Psoas muscle (tissue), 7 donors: ENCODE measurements at regions not wholly inside any gene's neighbourhood (a gene's known extent, or its start where the extent isn't known, plus 50 kb on each side); places are given as distances from the start of the nearest gene placed in this dataset.

Source experiments
- ATAC-seq, 4 donors: fragments of 200-7000 bp; cut with Tn5 transposase; one replicate each; pipeline ENCODE4 v1.9.1; 2020; ENCODE audit warnings: moderate library complexity in 3 of 4, mild to moderate bottlenecking in 2 of 4
- DNase-seq, 2 donors: peaks; one replicate each; pipeline ENCODE4 v3.0.0-alpha.2; 2020
- H3K27ac ChIP-seq: fragments of 200-600 bp; one replicate; pipeline ENCODE4 v1.8.0; 2022
- H3K27me3 ChIP-seq, 3 donors: fragments of 200-600 bp in 1 of 3; one replicate each; pipeline versions ENCODE4 v1.6.1 to v1.8.0; 2013 to 2022; ENCODE audit warnings: low read length in 2 of 3, mild to moderate bottlenecking in 2 of 3, moderate library complexity in 1 of 3; ENCODE audit not compliant: insufficient read depth in 3 of 3
- H3K36me3 ChIP-seq, 2 donors: fragments of 200-600 bp in 1 of 2; one replicate each; pipeline versions ENCODE4 v1.6.1 to v1.8.0; 2013 to 2022; ENCODE audit warnings: low read depth in 1 of 2, mild to moderate bottlenecking in 1 of 2, moderate library complexity in 1 of 2; ENCODE audit not compliant: insufficient read depth in 1 of 2
- H3K4me1 ChIP-seq: fragments of 200-600 bp; one replicate; pipeline ENCODE4 v1.8.0; 2022
- H3K4me3 ChIP-seq: fragments of 200-600 bp; one replicate; pipeline ENCODE4 v1.8.0; 2022; ENCODE audit warnings: mild to moderate bottlenecking
- H3K9me3 ChIP-seq: fragments of 200-600 bp; one replicate; pipeline ENCODE4 v1.8.0; 2022
- CTCF ChIP-seq: fragments of 200-600 bp; IDR thresholded peaks from one replicate; pipeline ENCODE4 v1.8.0; 2022; ENCODE audit warnings: antibody characterized with exemption
- WGBS, 3 donors: extraction: QIAGEN DNeasy Blood & Tissue Kit; methylation state at CpG; one replicate each; pipeline versions ENCODE4 v1.1.6 to v1.1.7; 2013; 5-methylcytosine and 5-hydroxymethylcytosine counted together
- intact Hi-C, 2 donors: fragments of 100-400 bp; cut with DNase I; formaldehyde crosslinking; loops; one replicate each; pipeline versions ENCODE4 v1.11.0 to v1.14.2; 2022
- donor health status: healthy with polysubstance abuse.
- donor health status: DM: no; HTN: no; CAD: no; lungs with moderate emphysema.
- donor health status: Bipolar disorder and iron deficiency.
- donor health status: healthy.
- donor health status: DM: yes; HTN: yes; CAD: no.
- donor health status: DM: no; HTN: no; CAD: no.
- donor health status: DM: yes; HTN: yes; CAD: no.

GRCh38 chr1:79827446-79827845 lies 820.9 kb upstream of the ADGRL4 start:
- no peak overlapping the region for H3K4me3 ChIP-seq
- ATAC-seq = no peak
- DNase-seq = no peak
- no peaks in the 10 kb centered on the region for H3K27me3 ChIP-seq
- no peaks in the 10 kb centered on the region for H3K9me3 ChIP-seq
- H3K36me3 ChIP-seq = no peaks in the 10 kb centered on the region
- intact Hi-C loops = no loop called here
- no peaks in the 10 kb centered on the region for H3K4me1 ChIP-seq
- WGBS, 3 donors = 29 to 46% (median 46%) methylated on average over 2 of the region's 2 CpGs
- no peak overlapping the region for H3K27ac ChIP-seq
- no peak for TF ChIP-seq CTCF

GRCh38 chr1:79825551-79825950 lies 819.0 kb upstream of the ADGRL4 start:
- WGBS, 3 donors = 90 to 92% (median 91%) methylated on average over 3 of the region's 3 CpGs
- H3K27me3 ChIP-seq = no peaks in the 10 kb centered on the region
- no peak overlapping the region for H3K27ac ChIP-seq
- H3K4me1 ChIP-seq = no peaks in the 10 kb centered on the region
- TF ChIP-seq CTCF = no peak
- ATAC-seq (no peak), DNase-seq (no peak)
- no peak overlapping the region for H3K4me3 ChIP-seq
- no peaks in the 10 kb centered on the region for H3K36me3 ChIP-seq
- no peaks in the 10 kb centered on the region for H3K9me3 ChIP-seq
- intact Hi-C loops = no loop called here

GRCh38 chr1:79822053-79822452 lies 815.5 kb upstream of the ADGRL4 start:
- no peaks in the 10 kb centered on the region for H3K27me3 ChIP-seq
- 94 to 95% (median 95%) methylated on average over 11 of the region's 11 CpGs for whole genome bisulfite sequencing, 3 donors
- intact Hi-C loops = no loop called here
- DNase-seq (no peak), ATAC-seq (no peak)
- no peaks in the 10 kb centered on the region for H3K4me1 ChIP-seq
- no peaks in the 10 kb centered on the region for H3K36me3 ChIP-seq
- H3K27ac ChIP-seq = no peak overlapping the region
- H3K4me3 ChIP-seq = no peak overlapping the region
- no peaks in the 10 kb centered on the region for H3K9me3 ChIP-seq
- no peak for TF ChIP-seq CTCF

GRCh38 chr1:79819140-79819539 lies 812.6 kb upstream of the ADGRL4 start:
- no peak for TF ChIP-seq CTCF
- intact Hi-C loops = no loop called here
- DNase-seq (no peak), ATAC-seq (no peak)
- Histone ChIP-seq H3K27me3 (no peaks in the 10 kb centered on the region), H3K36me3 (no peaks in the 10 kb centered on the region), H3K4me3 (no peak overlapping the region), H3K27ac (no peak overlapping the region), H3K9me3 (no peaks in the 10 kb centered on the region), H3K4me1 (no peaks in the 10 kb centered on the region)
- 85 to 92% (median 88%) methylated on average over 3 of the region's 3 CpGs for WGBS, 3 donors

- Histone ChIP-seq H3K27me3 (no peaks in the 10 kb centered on the region), H3K27ac (no peak overlapping the region), H3K9me3 (no peaks in the 10 kb centered on the region), H3K4me1 (no peaks in the 10 kb centered on the region), H3K4me3 (no peak overlapping the region), H3K36me3 (no peaks in the 10 kb centered on the region)
- 68 to 76% (median 72%) methylated on average over 4 of the region's 4 CpGs for WGBS, 3 donors
- intact Hi-C loops = no loop called here
- ATAC-seq (no peak), DNase-seq (no peak)
- TF ChIP-seq CTCF = no peak
Measured at GRCh38 chr1:79817031-79817560, 810.6 kb upstream of the ADGRL4 start.
